GM12875 (cell line): ENCODE measurements at regions not wholly inside any gene's neighbourhood (a gene's known extent, or its start where the extent isn't known, plus 50 kb on each side); places are given as distances from the start of the nearest gene placed in this dataset.

Source experiments
- H3K4me3 ChIP-seq: one replicate; pipeline ENCODE4 v1.5.1; 2011; ENCODE audit warnings: low read depth, low read length, control low read depth
- CTCF ChIP-seq: IDR thresholded peaks from 2 replicates; pipeline ENCODE4 v1.5.1; 2011; ENCODE audit warnings: low read depth, mild to moderate bottlenecking, control low read depth, inconsistent platforms, low read length, moderate library complexity, borderline replicate concordance; ENCODE audit not compliant: insufficient read depth

- no peak for TF ChIP-seq CTCF
- H3K4me3 ChIP-seq: no peak overlapping the region
Measured at GRCh38 chr2:84319581-84319980, 139.5 kb downstream of the SUCLG1 start.

- H3K4me3 ChIP-seq: no peak overlapping the region
- TF ChIP-seq CTCF: no peak
Measured at GRCh38 chr2:84317135-84317534, 141.9 kb downstream of the SUCLG1 start.

DNA sequence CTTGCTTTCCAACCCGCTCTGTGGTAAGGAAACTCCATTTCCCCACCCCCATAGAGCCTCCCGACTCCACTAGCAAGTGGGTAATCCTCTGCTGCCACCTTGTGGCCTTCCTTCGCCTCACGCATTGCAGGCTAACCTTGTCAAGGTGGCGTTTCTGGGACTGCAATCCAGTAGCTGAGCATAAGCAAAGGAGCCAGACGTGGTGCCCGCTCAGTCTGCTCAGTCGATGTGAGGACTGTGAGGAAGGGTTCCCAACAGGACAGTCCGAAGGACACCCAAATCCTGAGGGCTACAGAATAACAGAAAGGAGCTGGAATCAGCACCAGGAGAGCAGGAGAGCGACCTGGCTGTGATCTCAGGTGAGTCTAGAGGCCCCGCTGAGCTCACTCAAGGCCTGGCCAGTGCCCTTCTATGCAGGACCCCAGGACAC, 144.2 kb downstream of the SUCLG1 start:
- TF ChIP-seq CTCF: peak; percentile 96

GRCh38 chr2:84314250-84314649, 144.8 kb downstream of the SUCLG1 start:
- no peak for TF ChIP-seq CTCF
- H3K4me3 ChIP-seq: no peak overlapping the region

More for the DNA sequence above, 144.2 kb downstream of the SUCLG1 start:
- no peak overlapping the region for H3K4me3 ChIP-seq

GRCh38 chr2:84309281-84309680, 149.8 kb downstream of the SUCLG1 start:
- no peak for TF ChIP-seq CTCF
- H3K4me3 ChIP-seq: no peak overlapping the region

DNA sequence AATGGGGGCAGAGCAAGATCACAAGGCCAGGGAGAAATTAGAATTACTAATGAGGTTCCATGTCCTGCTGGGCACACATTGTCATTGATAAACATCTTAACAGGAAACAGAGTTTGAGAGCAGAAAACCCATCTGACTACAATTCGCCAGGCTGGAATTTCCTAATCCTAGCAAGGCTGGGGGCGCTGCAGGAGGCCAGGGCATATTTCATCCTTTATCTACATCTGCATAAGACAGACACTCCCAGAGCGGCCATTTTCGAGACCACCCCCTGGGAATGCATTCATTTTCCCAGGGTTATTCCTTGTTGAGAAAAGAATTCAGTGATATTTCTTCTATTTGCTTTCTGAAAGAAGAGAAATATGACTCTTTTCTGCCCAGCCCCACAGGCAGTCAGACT, 152.7 kb downstream of the SUCLG1 start:
- TF ChIP-seq CTCF: no peak
- H3K4me3 ChIP-seq: no peak overlapping the region

- peak; percentile 85 for TF ChIP-seq CTCF
- no peak overlapping the region for H3K4me3 ChIP-seq
Measured at GRCh38 chr2:84302513-84303412, 156.3 kb downstream of the SUCLG1 start.
